GOT3 (cell line): ENCODE measurements at regions not wholly inside any gene's neighbourhood (a gene's known extent, or its start where the extent isn't known, plus 50 kb on each side); places are given as distances from the start of the nearest gene placed in this dataset.

Source experiments
- DNase-seq: peaks from one replicate; lab custom pipeline; 2025; ENCODE audit warnings: mixed read lengths; lab: John Stamatoyannopoulos, UW

- DNase-seq: no peak
These were observed 49.9 kb upstream of the TENM3 start for GRCh38 chr4:182193311-182193710.
